Lower leg skin (tissue), 3 donors: ENCODE measurements at regions not wholly inside any gene's neighbourhood (a gene's known extent, or its start where the extent isn't known, plus 50 kb on each side); places are given as distances from the start of the nearest gene placed in this dataset.

Source experiments
- POLR2A ChIP-seq, 2 donors: fragments of 450-650 bp; IDR thresholded peaks; one replicate each; pipeline ENCODE4 v1.6.1; 2016 to 2017; ENCODE audit warnings: antibody characterized with exemption in 2 of 2, mild to moderate bottlenecking in 1 of 2, moderate library complexity in 1 of 2
- TF ChIP-seq, protein P1 (sequence below), 3 donors: fragments of 450-650 bp; IDR thresholded peaks; one replicate each; pipeline ENCODE4 v1.5.1; 2016; ENCODE audit warnings: antibody characterized with exemption in 3 of 3, mild to moderate bottlenecking in 3 of 3, moderate library complexity in 2 of 3

DNA sequence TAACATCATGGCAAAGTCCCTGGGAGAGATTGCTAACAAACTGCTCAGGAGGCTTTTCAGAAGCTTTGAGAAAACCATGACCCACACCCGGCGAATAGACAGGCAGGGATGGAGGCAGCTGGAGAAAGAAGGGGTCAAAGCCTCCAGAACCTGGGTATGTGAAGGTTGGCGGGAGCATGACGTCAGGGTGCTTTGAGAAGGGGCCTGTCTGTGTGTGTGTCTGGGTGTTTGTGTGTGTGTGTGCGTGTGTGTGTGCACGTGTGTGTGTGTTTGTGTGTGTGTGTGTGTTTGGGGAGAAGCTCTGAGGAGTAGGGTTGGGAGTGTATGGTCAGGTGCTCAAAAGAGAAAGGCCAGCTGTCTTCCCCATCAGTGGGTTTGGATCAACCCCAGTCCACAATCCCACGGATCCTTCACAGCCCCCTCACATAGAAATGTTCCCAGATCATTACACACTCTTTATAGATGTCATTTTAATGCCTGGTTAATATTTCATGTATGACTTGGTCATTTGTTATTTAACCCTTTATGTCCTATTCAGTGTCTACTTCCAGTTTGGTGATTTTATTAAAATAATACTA lies 254.1 kb upstream of the SMIM21 start:
- TF ChIP-seq POLR2A (IDR thresholded peaks at IDR 0.05): no peak
- TF ChIP-seq, protein P1, sequence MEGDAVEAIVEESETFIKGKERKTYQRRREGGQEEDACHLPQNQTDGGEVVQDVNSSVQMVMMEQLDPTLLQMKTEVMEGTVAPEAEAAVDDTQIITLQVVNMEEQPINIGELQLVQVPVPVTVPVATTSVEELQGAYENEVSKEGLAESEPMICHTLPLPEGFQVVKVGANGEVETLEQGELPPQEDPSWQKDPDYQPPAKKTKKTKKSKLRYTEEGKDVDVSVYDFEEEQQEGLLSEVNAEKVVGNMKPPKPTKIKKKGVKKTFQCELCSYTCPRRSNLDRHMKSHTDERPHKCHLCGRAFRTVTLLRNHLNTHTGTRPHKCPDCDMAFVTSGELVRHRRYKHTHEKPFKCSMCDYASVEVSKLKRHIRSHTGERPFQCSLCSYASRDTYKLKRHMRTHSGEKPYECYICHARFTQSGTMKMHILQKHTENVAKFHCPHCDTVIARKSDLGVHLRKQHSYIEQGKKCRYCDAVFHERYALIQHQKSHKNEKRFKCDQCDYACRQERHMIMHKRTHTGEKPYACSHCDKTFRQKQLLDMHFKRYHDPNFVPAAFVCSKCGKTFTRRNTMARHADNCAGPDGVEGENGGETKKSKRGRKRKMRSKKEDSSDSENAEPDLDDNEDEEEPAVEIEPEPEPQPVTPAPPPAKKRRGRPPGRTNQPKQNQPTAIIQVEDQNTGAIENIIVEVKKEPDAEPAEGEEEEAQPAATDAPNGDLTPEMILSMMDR (IDR thresholded peaks at IDR 0.05): no peak
